ENCODE measurements at regions not wholly inside any gene's neighbourhood (a gene's known extent, or its start where the extent isn't known, plus 50 kb on each side); places are given as distances from the start of the nearest gene placed in this dataset.
"Not testable (repeated sequence)": the region's sequence is repeated elsewhere in the genome, so short reads cannot be mapped to it uniquely, and the experiment has no call there.

GRCh38 chr2:125405816-125406215 lies 1250.1 kb upstream of the GYPC start:
- Histone ChIP-seq H3K36me3 (no peaks in the 10 kb centered on the region), H3K27ac (no peak overlapping the region), H3K4me1 (ENCODE audit: low read depth) (no peaks in the 10 kb centered on the region), H3K27me3 (no peaks in the 10 kb centered on the region), H3K9me3 (ENCODE audit: low read depth) (no peaks in the 10 kb centered on the region), H3K4me3 (no peak overlapping the region)
- no peak for TF ChIP-seq CTCF (IDR thresholded peaks at IDR 0.05; ENCODE audit: low read depth, low read length)
- peak in 1 of 2 donors; percentile 94 for DNase-seq (ENCODE audit: low read depth in 1 of 2, low spot score in 1 of 2)

- H3K9me3 ChIP-seq (ENCODE audit: low read depth), result no peaks in the 10 kb centered on the region
- no peaks in the 10 kb centered on the region for H3K4me1 ChIP-seq (ENCODE audit: low read depth)
- H3K27ac ChIP-seq, result no peak overlapping the region
- no peak for DNase-seq (ENCODE audit: low read depth in 1 of 2, low spot score in 1 of 2)
- no peaks in the 10 kb centered on the region for H3K27me3 ChIP-seq
- no peak overlapping the region for H3K4me3 ChIP-seq
- H3K36me3 ChIP-seq, result no peaks in the 10 kb centered on the region
- no peak for TF ChIP-seq CTCF (IDR thresholded peaks at IDR 0.05; ENCODE audit: low read depth, low read length)
These were observed 1247.0 kb upstream of the GYPC start for GRCh38 chr2:125408874-125409538.

GRCh38 chr2:125418483-125418882 lies 1237.5 kb upstream of the GYPC start:
- no peak overlapping the region for H3K27ac ChIP-seq
- no peaks in the 10 kb centered on the region for H3K4me1 ChIP-seq (ENCODE audit: low read depth)
- no peak for TF ChIP-seq CTCF (IDR thresholded peaks at IDR 0.05; ENCODE audit: low read depth, low read length)
- H3K27me3 ChIP-seq, result no peaks in the 10 kb centered on the region
- no peak overlapping the region for H3K4me3 ChIP-seq
- no peaks in the 10 kb centered on the region for H3K9me3 ChIP-seq (ENCODE audit: low read depth)
- no peaks in the 10 kb centered on the region for H3K36me3 ChIP-seq
- no peak for DNase-seq (ENCODE audit: low read depth in 1 of 2, low spot score in 1 of 2)

GRCh38 chr2:125422198-125422770 lies 1233.7 kb upstream of the GYPC start:
- H3K4me1 ChIP-seq (ENCODE audit: low read depth); H3K36me3 ChIP-seq; H3K27me3 ChIP-seq: not testable (repeated sequence)

GRCh38 chr2:125424266-125424785 lies 1231.6 kb upstream of the GYPC start:
- Histone ChIP-seq H3K27ac (no peak overlapping the region), H3K9me3 (ENCODE audit: low read depth) (no peaks in the 10 kb centered on the region), H3K4me3 (no peak overlapping the region), H3K36me3 (no peaks in the 10 kb centered on the region), H3K27me3 (no peaks in the 10 kb centered on the region), H3K4me1 (ENCODE audit: low read depth) (no peaks in the 10 kb centered on the region)
- no peak for DNase-seq (ENCODE audit: low read depth in 1 of 2, low spot score in 1 of 2)
- TF ChIP-seq CTCF (IDR thresholded peaks at IDR 0.05; ENCODE audit: low read depth, low read length), result no peak

More at GRCh38 chr2:125422198-125422770, 1233.7 kb upstream of the GYPC start:
- not testable (repeated sequence) for H3K4me3 ChIP-seq; H3K9me3 ChIP-seq (ENCODE audit: low read depth); DNase-seq (ENCODE audit: low read depth in 1 of 2, low spot score in 1 of 2); H3K27ac ChIP-seq

- no peak for TF ChIP-seq CTCF (IDR thresholded peaks at IDR 0.05; ENCODE audit: low read depth, low read length)
- H3K9me3 ChIP-seq (ENCODE audit: low read depth), result no peaks in the 10 kb centered on the region
- H3K27me3 ChIP-seq, result no peaks in the 10 kb centered on the region
- H3K36me3 ChIP-seq, result no peaks in the 10 kb centered on the region
- no peak overlapping the region for H3K27ac ChIP-seq
- no peak overlapping the region for H3K4me3 ChIP-seq
- H3K4me1 ChIP-seq (ENCODE audit: low read depth), result no peaks in the 10 kb centered on the region
- no peak for DNase-seq (ENCODE audit: low read depth in 1 of 2, low spot score in 1 of 2)
These were observed 1228.1 kb upstream of the GYPC start for GRCh38 chr2:125427721-125428315.

All from cardiac muscle cell (in vitro differentiated cells and primary cell).